OCI-LY3 (cell line): ENCODE measurements at regions not wholly inside any gene's neighbourhood (a gene's known extent, or its start where the extent isn't known, plus 50 kb on each side); places are given as distances from the start of the nearest gene placed in this dataset.

Experiments
- H2AFZ ChIP-seq: fragments of 200-600, 300-600 bp; shearing (Covaris generic); 2 replicates; pipeline ENCODE4 v1.6.0; 2014; ENCODE audit warnings: antibody characterized with exemption, low read depth, low read length
- H3K27ac ChIP-seq: fragments of 200-600, 300-600 bp; sonication (generic); 2 replicates; pipeline ENCODE4 v1.5.1; 2014; ENCODE audit warnings: mild to moderate bottlenecking, low read length, moderate library complexity, mixed read lengths
- H3K27me3 ChIP-seq: fragments of 200-600, 300-600 bp; sonication (generic); 2 replicates; pipeline ENCODE4 v1.6.1; 2014; ENCODE audit warnings: low read depth, low read length, mixed read lengths
- H3K36me3 ChIP-seq: fragments of 200-600, 300-600 bp; sonication (generic); replicated peaks from 2 replicates; pipeline ENCODE3; 2014; ENCODE audit warnings: low read depth, low read length, mixed read lengths
- H3K4me1 ChIP-seq: fragments of 300-600, 200-600 bp; sonication (generic); 2 replicates; pipeline ENCODE4 v1.6.1; 2014; ENCODE audit warnings: low read length, mixed read lengths
- H3K4me2 ChIP-seq: fragments of 200-600, 300-600 bp; sonication (generic); 2 replicates; pipeline ENCODE4 v1.6.1; 2014; ENCODE audit warnings: low read length, mixed read lengths
- H3K4me3 ChIP-seq: fragments of 300-600, 200-600 bp; sonication (generic); 2 replicates; pipeline ENCODE4 v1.5.1; 2014; ENCODE audit warnings: antibody characterized with exemption, mild to moderate bottlenecking, low read length, moderate library complexity
- H3K79me2 ChIP-seq: fragments of 300-600, 200-600 bp; shearing (Covaris generic); 2 replicates; pipeline ENCODE4 v1.6.1; 2014; ENCODE audit warnings: mild to moderate bottlenecking, low read length, mixed read lengths
- H3K9ac ChIP-seq: fragments of 300-600, 200-600 bp; shearing (Covaris generic); 2 replicates; pipeline ENCODE4 v1.6.0; 2014; ENCODE audit warnings: mild to moderate bottlenecking, low read length, moderate library complexity
- H3K9me3 ChIP-seq: fragments of 200-600, 300-600 bp; shearing (Covaris generic); 2 replicates; pipeline ENCODE4 v1.6.1; 2014; ENCODE audit warnings: low read length, mixed read lengths; ENCODE audit not compliant: insufficient read depth
- H4K20me1 ChIP-seq: fragments of 200-600, 300-600 bp; sonication (generic); 2 replicates; pipeline ENCODE4 v1.6.1; 2016; ENCODE audit warnings: low read length, mixed read lengths; ENCODE audit not compliant: insufficient read depth
- CTCF ChIP-seq: fragments of 200-600, 300-600 bp; sonication (generic); IDR thresholded peaks from 2 replicates; pipeline ENCODE4 v1.5.1; 2014; ENCODE audit warnings: antibody characterized with exemption, low read length, low read depth
- EZH2phosphoT487 ChIP-seq: fragments of 200-600 bp; shearing (Covaris generic); IDR thresholded peaks from 2 replicates; pipeline ENCODE4 v1.6.1; 2018; ENCODE audit warnings: antibody characterized with exemption, mixed run types, low read depth

- Histone ChIP-seq H3K27ac (no peak overlapping the region), H3K27me3 (no peaks in the 10 kb centered on the region), H3K4me2 (no peak overlapping the region), H3K9me3 (no peaks in the 10 kb centered on the region), H4K20me1 (no peaks in the 10 kb centered on the region), H3K4me3 (no peak overlapping the region), H2AFZ (no peak overlapping the region), H3K9ac (no peak overlapping the region), H3K4me1 (no peaks in the 10 kb centered on the region), H3K36me3 (no peaks in the 10 kb centered on the region), H3K79me2 (no peaks in the 10 kb centered on the region)
- no peak for TF ChIP-seq CTCF
- no peak for TF ChIP-seq EZH2phosphoT487
These were observed 279.2 kb upstream of the TYRP1 start for GRCh38 chr9:12413986-12414385.

- Histone ChIP-seq H3K4me1 (no peaks in the 10 kb centered on the region), H3K79me2 (no peaks in the 10 kb centered on the region), H2AFZ (no peak overlapping the region), H3K27me3 (no peaks in the 10 kb centered on the region), H3K36me3 (no peaks in the 10 kb centered on the region), H3K4me3 (no peak overlapping the region), H3K4me2 (no peak overlapping the region), H3K9ac (no peak overlapping the region), H4K20me1 (no peaks in the 10 kb centered on the region), H3K9me3 (no peaks in the 10 kb centered on the region), H3K27ac (no peak overlapping the region)
- TF ChIP-seq CTCF: no peak
- no peak for TF ChIP-seq EZH2phosphoT487
These were observed 278.7 kb upstream of the TYRP1 start for GRCh38 chr9:12414514-12414913.

GRCh38 chr9:12415361-12415760, 277.8 kb upstream of the TYRP1 start:
- no peak overlapping the region for H3K4me2 ChIP-seq
- H3K9me3 ChIP-seq: no peaks in the 10 kb centered on the region
- H3K9ac ChIP-seq: no peak overlapping the region
- no peak overlapping the region for H3K4me3 ChIP-seq
- H4K20me1 ChIP-seq: no peaks in the 10 kb centered on the region
- no peak for TF ChIP-seq CTCF
- no peak for TF ChIP-seq EZH2phosphoT487
- H3K4me1 ChIP-seq: no peaks in the 10 kb centered on the region
- H3K36me3 ChIP-seq: no peaks in the 10 kb centered on the region
- H3K79me2 ChIP-seq: no peaks in the 10 kb centered on the region
- H3K27me3 ChIP-seq: no peaks in the 10 kb centered on the region
- no peak overlapping the region for H2AFZ ChIP-seq
- H3K27ac ChIP-seq: no peak overlapping the region

- H4K20me1 ChIP-seq: no peaks in the 10 kb centered on the region
These were observed 276.5 kb upstream of the TYRP1 start for GRCh38 chr9:12416716-12417115.

GRCh38 chr9:12424243-12424642, 268.9 kb upstream of the TYRP1 start:
- Histone ChIP-seq H3K4me2 (no peak overlapping the region), H3K9me3 (no peaks in the 10 kb centered on the region), H3K4me3 (no peak overlapping the region), H3K79me2 (no peaks in the 10 kb centered on the region), H3K27ac (no peak overlapping the region), H4K20me1 (no peaks in the 10 kb centered on the region), H3K27me3 (no peaks in the 10 kb centered on the region), H3K36me3 (no peaks in the 10 kb centered on the region), H2AFZ (no peak overlapping the region), H3K9ac (no peak overlapping the region), H3K4me1 (peaks cover 5% of the 10 kb centered on the region; the same call in 1 of the 2 replicates)
- no peak for TF ChIP-seq EZH2phosphoT487
- no peak for TF ChIP-seq CTCF

More at GRCh38 chr9:12416716-12417115, 276.5 kb upstream of the TYRP1 start:
- H3K9ac ChIP-seq: no peak overlapping the region
- no peak overlapping the region for H3K4me3 ChIP-seq
- no peaks in the 10 kb centered on the region for H3K9me3 ChIP-seq
- no peaks in the 10 kb centered on the region for H3K27me3 ChIP-seq
- no peak overlapping the region for H3K4me2 ChIP-seq
- no peak overlapping the region for H2AFZ ChIP-seq
- H3K36me3 ChIP-seq: no peaks in the 10 kb centered on the region
- no peaks in the 10 kb centered on the region for H3K79me2 ChIP-seq
- H3K4me1 ChIP-seq: no peaks in the 10 kb centered on the region
- no peak for TF ChIP-seq EZH2phosphoT487
- H3K27ac ChIP-seq: no peak overlapping the region
